ENCODE measurements at regions not wholly inside any gene's neighbourhood (a gene's known extent, or its start where the extent isn't known, plus 50 kb on each side); places are given as distances from the start of the nearest gene placed in this dataset.

DNA sequence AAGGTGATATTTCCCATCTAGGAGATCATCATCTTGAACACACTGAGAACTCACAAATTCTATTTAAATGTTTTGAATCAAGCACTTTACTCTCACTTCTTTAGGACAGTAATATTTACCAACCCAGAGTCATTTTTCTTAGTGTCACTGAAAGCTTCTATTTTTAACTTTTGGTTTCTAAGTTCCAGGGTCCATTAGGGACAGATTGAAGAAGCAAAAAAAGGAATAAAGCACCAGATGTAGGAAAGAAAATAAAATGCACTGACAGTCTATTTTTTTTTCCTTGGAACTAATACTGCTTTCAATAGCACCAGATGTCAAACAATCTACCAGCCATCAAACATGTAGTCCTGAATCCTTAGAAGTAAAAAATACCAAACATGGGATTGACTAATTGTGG, 526.7 kb upstream of the LRRN3 start:
- TF ChIP-seq, protein P1, sequence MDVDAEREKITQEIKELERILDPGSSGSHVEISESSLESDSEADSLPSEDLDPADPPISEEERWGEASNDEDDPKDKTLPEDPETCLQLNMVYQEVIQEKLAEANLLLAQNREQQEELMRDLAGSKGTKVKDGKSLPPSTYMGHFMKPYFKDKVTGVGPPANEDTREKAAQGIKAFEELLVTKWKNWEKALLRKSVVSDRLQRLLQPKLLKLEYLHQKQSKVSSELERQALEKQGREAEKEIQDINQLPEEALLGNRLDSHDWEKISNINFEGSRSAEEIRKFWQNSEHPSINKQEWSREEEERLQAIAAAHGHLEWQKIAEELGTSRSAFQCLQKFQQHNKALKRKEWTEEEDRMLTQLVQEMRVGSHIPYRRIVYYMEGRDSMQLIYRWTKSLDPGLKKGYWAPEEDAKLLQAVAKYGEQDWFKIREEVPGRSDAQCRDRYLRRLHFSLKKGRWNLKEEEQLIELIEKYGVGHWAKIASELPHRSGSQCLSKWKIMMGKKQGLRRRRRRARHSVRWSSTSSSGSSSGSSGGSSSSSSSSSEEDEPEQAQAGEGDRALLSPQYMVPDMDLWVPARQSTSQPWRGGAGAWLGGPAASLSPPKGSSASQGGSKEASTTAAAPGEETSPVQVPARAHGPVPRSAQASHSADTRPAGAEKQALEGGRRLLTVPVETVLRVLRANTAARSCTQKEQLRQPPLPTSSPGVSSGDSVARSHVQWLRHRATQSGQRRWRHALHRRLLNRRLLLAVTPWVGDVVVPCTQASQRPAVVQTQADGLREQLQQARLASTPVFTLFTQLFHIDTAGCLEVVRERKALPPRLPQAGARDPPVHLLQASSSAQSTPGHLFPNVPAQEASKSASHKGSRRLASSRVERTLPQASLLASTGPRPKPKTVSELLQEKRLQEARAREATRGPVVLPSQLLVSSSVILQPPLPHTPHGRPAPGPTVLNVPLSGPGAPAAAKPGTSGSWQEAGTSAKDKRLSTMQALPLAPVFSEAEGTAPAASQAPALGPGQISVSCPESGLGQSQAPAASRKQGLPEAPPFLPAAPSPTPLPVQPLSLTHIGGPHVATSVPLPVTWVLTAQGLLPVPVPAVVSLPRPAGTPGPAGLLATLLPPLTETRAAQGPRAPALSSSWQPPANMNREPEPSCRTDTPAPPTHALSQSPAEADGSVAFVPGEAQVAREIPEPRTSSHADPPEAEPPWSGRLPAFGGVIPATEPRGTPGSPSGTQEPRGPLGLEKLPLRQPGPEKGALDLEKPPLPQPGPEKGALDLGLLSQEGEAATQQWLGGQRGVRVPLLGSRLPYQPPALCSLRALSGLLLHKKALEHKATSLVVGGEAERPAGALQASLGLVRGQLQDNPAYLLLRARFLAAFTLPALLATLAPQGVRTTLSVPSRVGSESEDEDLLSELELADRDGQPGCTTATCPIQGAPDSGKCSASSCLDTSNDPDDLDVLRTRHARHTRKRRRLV (CRISPR knock-in tag; IDR thresholded peaks at IDR 0.05) = no peak
- no peak for TF ChIP-seq SOX5 (CRISPR knock-in tag; IDR thresholded peaks at IDR 0.05; ENCODE audit: borderline replicate concordance)
- no peak for TF ChIP-seq YY1 (IDR thresholded peaks at IDR 0.05; ENCODE audit: insufficient read depth, insufficient replicate concordance, low read depth, low read length)
- TF ChIP-seq, protein P2, sequence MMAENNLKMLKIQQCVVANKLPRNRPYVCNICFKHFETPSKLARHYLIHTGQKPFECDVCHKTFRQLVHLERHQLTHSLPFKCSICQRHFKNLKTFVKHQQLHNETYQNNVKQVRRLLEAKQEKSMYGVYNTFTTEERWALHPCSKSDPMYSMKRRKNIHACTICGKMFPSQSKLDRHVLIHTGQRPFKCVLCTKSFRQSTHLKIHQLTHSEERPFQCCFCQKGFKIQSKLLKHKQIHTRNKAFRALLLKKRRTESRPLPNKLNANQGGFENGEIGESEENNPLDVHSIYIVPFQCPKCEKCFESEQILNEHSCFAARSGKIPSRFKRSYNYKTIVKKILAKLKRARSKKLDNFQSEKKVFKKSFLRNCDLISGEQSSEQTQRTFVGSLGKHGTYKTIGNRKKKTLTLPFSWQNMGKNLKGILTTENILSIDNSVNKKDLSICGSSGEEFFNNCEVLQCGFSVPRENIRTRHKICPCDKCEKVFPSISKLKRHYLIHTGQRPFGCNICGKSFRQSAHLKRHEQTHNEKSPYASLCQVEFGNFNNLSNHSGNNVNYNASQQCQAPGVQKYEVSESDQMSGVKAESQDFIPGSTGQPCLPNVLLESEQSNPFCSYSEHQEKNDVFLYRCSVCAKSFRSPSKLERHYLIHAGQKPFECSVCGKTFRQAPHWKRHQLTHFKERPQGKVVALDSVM (CRISPR knock-in tag; IDR thresholded peaks at IDR 0.05) = no peak
- TF ChIP-seq SMAD9 (CRISPR knock-in tag; IDR thresholded peaks at IDR 0.05) = no peak
- no peak for TF ChIP-seq ZNF30 (CRISPR knock-in tag; IDR thresholded peaks at IDR 0.05)
- TF ChIP-seq ZC3H13 (CRISPR knock-in tag; IDR thresholded peaks at IDR 0.05) = no peak
- TF ChIP-seq MLLT10 (CRISPR knock-in tag; IDR thresholded peaks at IDR 0.05) = no peak
- no peak for TF ChIP-seq ZSCAN29 (CRISPR knock-in tag; conservative IDR thresholded peaks at IDR 0.05)
- no peak for TF ChIP-seq ZFP41 (CRISPR knock-in tag; IDR thresholded peaks at IDR 0.05; ENCODE audit: borderline replicate concordance)
- TF ChIP-seq CC2D1A (CRISPR knock-in tag; IDR thresholded peaks at IDR 0.05) = no peak
- TF ChIP-seq, protein P3, sequence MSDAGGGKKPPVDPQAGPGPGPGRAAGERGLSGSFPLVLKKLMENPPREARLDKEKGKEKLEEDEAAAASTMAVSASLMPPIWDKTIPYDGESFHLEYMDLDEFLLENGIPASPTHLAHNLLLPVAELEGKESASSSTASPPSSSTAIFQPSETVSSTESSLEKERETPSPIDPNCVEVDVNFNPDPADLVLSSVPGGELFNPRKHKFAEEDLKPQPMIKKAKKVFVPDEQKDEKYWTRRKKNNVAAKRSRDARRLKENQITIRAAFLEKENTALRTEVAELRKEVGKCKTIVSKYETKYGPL (CRISPR knock-in tag; IDR thresholded peaks at IDR 0.05) = no peak
- TF ChIP-seq ZBTB42 (CRISPR knock-in tag; IDR thresholded peaks at IDR 0.05) = no peak
- H3K9me3 ChIP-seq (ENCODE audit: low read length) = no peaks in the 10 kb centered on the region
- no peak overlapping the region for H3K4me3 ChIP-seq (replicated peaks in 1 of 3; ENCODE audit: insufficient read depth in 1 of 3, low read depth in 2 of 3, low read length in 3 of 3)
- no peak overlapping the region for H3K9ac ChIP-seq (ENCODE audit: insufficient read depth, low read depth, low read length)
- in situ Hi-C loops (cut with HindIII; ENCODE audit: extremely low pct_ligation_motif_present, low pct_unique_long_range_greater_than_20kb) (no loop called here), intact Hi-C loops (cut with micrococcal nuclease; ENCODE audit: unreplicated experiment) (no loop called here)
- DNase-seq (ENCODE audit: low spot score) (no peak), FAIRE-seq (no peak), ATAC-seq (no peak)
- no peaks in the 10 kb centered on the region for H3K4me1 ChIP-seq (ENCODE audit: insufficient read depth, low read length)
- H4K20me1 ChIP-seq (ENCODE audit: insufficient read depth, low read length) = no peaks in the 10 kb centered on the region
- no peak overlapping the region for H3K4me2 ChIP-seq (ENCODE audit: low read depth, low read length)
- POLR2A ChIA-PET = no interaction called here
- H3K27ac ChIP-seq (ENCODE audit: extremely low read length, insufficient read depth, low read length) = no peak overlapping the region
- no peak overlapping the region for H2AFZ ChIP-seq (ENCODE audit: low read length)
- H3K27me3 ChIP-seq (ENCODE audit: control insufficient read depth in 1 of 2, insufficient read depth in 2 of 2, low read length in 2 of 2) = no peaks in the 10 kb centered on the region
- CTCF ChIA-PET (ENCODE audit: low intra/inter-chr PET ratio, low total read pairs) = no interaction called here
- H3K36me3 ChIP-seq (replicated peaks in 1 of 2; ENCODE audit: control insufficient read depth in 1 of 2, insufficient read depth in 2 of 2, low read length in 2 of 2) = no peaks in the 10 kb centered on the region
- H3K79me2 ChIP-seq (ENCODE audit: insufficient read depth, low read length) = no peaks in the 10 kb centered on the region
- no TSS peak for BruUV-seq (replicated peaks)
